ENCODE measurements at regions not wholly inside any gene's neighbourhood (a gene's known extent, or its start where the extent isn't known, plus 50 kb on each side); places are given as distances from the start of the nearest gene placed in this dataset.

- H3K9me3 ChIP-seq = no peaks in the 10 kb centered on the region
- no peak overlapping the region for H3K9ac ChIP-seq
- H3K79me2 ChIP-seq (ENCODE audit: insufficient read depth) = no peaks in the 10 kb centered on the region
- ChIA-PET POLR2A (no interaction called here), CTCF (interaction anchor here (1.0 to 9.5 kb wide), 5 partner anchors 18 to 400 kb away, joined by 3 to 316 read pairs (median 4); partner anchors contain the start of gene CLDN11)
- no peaks in the 10 kb centered on the region for H3K36me3 ChIP-seq (replicated peaks in 1 of 2; ENCODE audit: control insufficient read depth in 1 of 2, insufficient read depth in 2 of 2, low read length in 1 of 2)
- no peaks in the 10 kb centered on the region for H4K20me1 ChIP-seq (ENCODE audit: insufficient read depth)
- 83% methylated on average over 3 of the region's 3 CpGs for WGBS (ENCODE audit: low lambda C conversion rate)
- no peaks in the 10 kb centered on the region for H3K27me3 ChIP-seq (ENCODE audit: insufficient read depth)
- H3K27ac ChIP-seq (ENCODE audit: low read depth in 2 of 2, low read length in 1 of 2) = no peak overlapping the region
- TF ChIP-seq TCF12 (IDR thresholded peaks at IDR 0.05) = no peak
- TF ChIP-seq, protein P1, sequence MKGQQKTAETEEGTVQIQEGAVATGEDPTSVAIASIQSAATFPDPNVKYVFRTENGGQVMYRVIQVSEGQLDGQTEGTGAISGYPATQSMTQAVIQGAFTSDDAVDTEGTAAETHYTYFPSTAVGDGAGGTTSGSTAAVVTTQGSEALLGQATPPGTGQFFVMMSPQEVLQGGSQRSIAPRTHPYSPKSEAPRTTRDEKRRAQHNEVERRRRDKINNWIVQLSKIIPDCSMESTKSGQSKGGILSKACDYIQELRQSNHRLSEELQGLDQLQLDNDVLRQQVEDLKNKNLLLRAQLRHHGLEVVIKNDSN (IDR thresholded peaks at IDR 0.05; ENCODE audit: borderline replicate concordance, low read depth) = no peak
- TF ChIP-seq ELF1 (IDR thresholded peaks at IDR 0.05) = no peak
- TF ChIP-seq FOXJ3 (CRISPR knock-in tag; IDR thresholded peaks at IDR 0.05) = no peak
- no peak for TF ChIP-seq YY1 (IDR thresholded peaks at IDR 0.05; ENCODE audit: low read depth)
- no peak for TF ChIP-seq IRF3 (IDR thresholded peaks at IDR 0.05; ENCODE audit: low read depth, low read length)
- no peak for TF ChIP-seq RXRA (IDR thresholded peaks at IDR 0.05; ENCODE audit: borderline replicate concordance, low read depth)
- TF ChIP-seq RFX5 (IDR thresholded peaks at IDR 0.05; ENCODE audit: low read length) = no peak
- TF ChIP-seq JUND (IDR thresholded peaks at IDR 0.05) = no peak
- TF ChIP-seq MXI1 (IDR thresholded peaks at IDR 0.05; ENCODE audit: low read depth, low read length) = no peak
- no peak for TF ChIP-seq GATA2 (CRISPR knock-in tag; IDR thresholded peaks at IDR 0.05)
- no peak for TF ChIP-seq RCOR1 (IDR thresholded peaks at IDR 0.05; ENCODE audit: low read length)
- TF ChIP-seq POLR2AphosphoS5 (IDR thresholded peaks at IDR 0.05; ENCODE audit: low read depth, low read length) = no peak
- peaks cover 2 to 13% of the 10 kb centered on the region in 2 experiments for H3K4me1 ChIP-seq (ENCODE audit: control insufficient read depth in 1 of 2, insufficient read depth in 2 of 2, low read depth in 1 of 2, low read length in 1 of 2)
- H3K4me2 ChIP-seq = no peak overlapping the region
- H3K4me3 ChIP-seq (ENCODE audit: low read depth in 2 of 2, low read length in 1 of 2) = no peak overlapping the region
- H3K9me2 ChIP-seq = no peaks in the 10 kb centered on the region
- no peak overlapping the region for H2AFZ ChIP-seq (ENCODE audit: low read depth)
- DNase-seq = no peak
- H3F3A ChIP-seq (replicated peaks; ENCODE audit: insufficient read depth) = peaks cover 3% of the 10 kb centered on the region
These were observed 55.2 kb downstream of the RPL22L1 start for GRCh38 chr3:170814822-170815221.

- no peaks in the 10 kb centered on the region for H4K20me1 ChIP-seq (ENCODE audit: insufficient read depth)
- H3K9me3 ChIP-seq = no peaks in the 10 kb centered on the region
- no peaks in the 10 kb centered on the region for H3K9me2 ChIP-seq
- H3K27ac ChIP-seq (ENCODE audit: low read depth in 2 of 2, low read length in 1 of 2) = no peak overlapping the region
- 0 out of 2 replicates have a peak overlapping the region, but pooled peaks have one; percentile 31 for H2AFZ ChIP-seq (ENCODE audit: low read depth)
- no peak overlapping the region for H3K4me2 ChIP-seq
- H3K4me3 ChIP-seq (ENCODE audit: low read depth in 2 of 2, low read length in 1 of 2) = no peak overlapping the region
- no peak overlapping the region for H3K9ac ChIP-seq
- H3K4me1 ChIP-seq (ENCODE audit: control insufficient read depth in 1 of 2, insufficient read depth in 2 of 2, low read depth in 1 of 2, low read length in 1 of 2) = peaks cover 11 to 13% of the 10 kb centered on the region in 2 experiments
- ChIA-PET POLR2A (no interaction called here), CTCF (interaction anchor here (0.6 to 9.5 kb wide), 12 partner anchors 15 to 422 kb away, joined by 3 to 316 read pairs (median 14); partner anchors contain the start of gene CLDN11)
- no peaks in the 10 kb centered on the region for H3K79me2 ChIP-seq (ENCODE audit: insufficient read depth)
- no peaks in the 10 kb centered on the region for H3K27me3 ChIP-seq (ENCODE audit: insufficient read depth)
- no peak for DNase-seq
- WGBS (ENCODE audit: low lambda C conversion rate) = 69% methylated on average over 5 of the region's 5 CpGs
- H3F3A ChIP-seq (replicated peaks; ENCODE audit: insufficient read depth) = peaks cover 12% of the 10 kb centered on the region
- H3K36me3 ChIP-seq (replicated peaks in 1 of 2; ENCODE audit: control insufficient read depth in 1 of 2, insufficient read depth in 2 of 2, low read length in 1 of 2) = no peaks in the 10 kb centered on the region
- TF ChIP-seq, protein P2, sequence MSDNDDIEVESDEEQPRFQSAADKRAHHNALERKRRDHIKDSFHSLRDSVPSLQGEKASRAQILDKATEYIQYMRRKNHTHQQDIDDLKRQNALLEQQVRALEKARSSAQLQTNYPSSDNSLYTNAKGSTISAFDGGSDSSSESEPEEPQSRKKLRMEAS (IDR thresholded peaks at IDR 0.05; ENCODE audit: low read depth) = no peak
- TF ChIP-seq USF2 (IDR thresholded peaks at IDR 0.05; ENCODE audit: borderline replicate concordance, low read depth, low read length) (no peak), REST (IDR thresholded peaks at IDR 0.05; ENCODE audit: low read depth, low read length) (no peak), TEAD4 (IDR thresholded peaks at IDR 0.05; ENCODE audit: borderline replicate concordance, insufficient read depth) (no peak), GABPA (IDR thresholded peaks at IDR 0.05; ENCODE audit: low read depth) (no peak), TAF1 (IDR thresholded peaks at IDR 0.05; ENCODE audit: borderline replicate concordance, low read depth, low read length) (no peak), RXRA (IDR thresholded peaks at IDR 0.05; ENCODE audit: borderline replicate concordance, low read depth) (no peak), TCF12 (IDR thresholded peaks at IDR 0.05) (no peak), PBX3 (IDR thresholded peaks at IDR 0.05) (no peak)
These were observed 56.7 kb downstream of the RPL22L1 start for GRCh38 chr3:170813266-170813665.

All from SK-N-SH (cell line).